Activated naive CD8-positive, alpha-beta T cell treated with anti-CD3 and anti-CD28 coated beads, Interleukin-2, amount 10 ng/mL, durations not matched to agents 7 days and 5 days (primary cell): ENCODE measurements at regions not wholly inside any gene's neighbourhood (a gene's known extent, or its start where the extent isn't known, plus 50 kb on each side); places are given as distances from the start of the nearest gene placed in this dataset.
"Not testable (repeated sequence)": the region's sequence is repeated elsewhere in the genome, so short reads cannot be mapped to it uniquely, and the experiment has no call there.

Experiments
- ATAC-seq: fragments of 150-1000 bp; cut with Tn5 transposase; one replicate; pipeline ENCODE4 v1.10.0; 2021; ENCODE audit warnings: low read depth, moderate library complexity
- POLR2A ChIA-PET: fragments of 350-600 bp; sonication (Branson Sonifier 250); formaldehyde crosslinking; loops from one replicate; lab custom pipeline; 2021; ENCODE audit warnings: antibody characterized with exemption; lab: Charles Lee
- DNase-seq: peaks from one replicate; pipeline ENCODE4 v3.0.0; 2021
- H3K27ac Mint-ChIP-seq: one replicate; pipeline ENCODE4 v1.8.0; 2022; ENCODE audit warnings: mild to moderate bottlenecking, mixed read lengths
- H3K27me3 Mint-ChIP-seq: one replicate; pipeline ENCODE4 v1.8.0; 2022; ENCODE audit warnings: mild to moderate bottlenecking, moderate library complexity, mixed read lengths
- H3K36me3 Mint-ChIP-seq: one replicate; pipeline ENCODE4 v1.8.0; 2021; ENCODE audit warnings: mild to moderate bottlenecking, mixed read lengths
- H3K4me1 Mint-ChIP-seq: one replicate; pipeline ENCODE4 v1.8.0; 2021; ENCODE audit warnings: mixed read lengths
- H3K4me3 Mint-ChIP-seq: one replicate; pipeline ENCODE4 v1.8.0; 2022; ENCODE audit warnings: mild to moderate bottlenecking, moderate library complexity, mixed read lengths
- H3K9me3 Mint-ChIP-seq: one replicate; pipeline ENCODE4 v1.8.0; 2021; ENCODE audit warnings: mixed read lengths

GRCh38 chr2:758073-758820, 81.0 kb upstream of the TMEM18 start:
- POLR2A ChIA-PET = no interaction called here
- no peak for DNase-seq
- H3K4me1 Mint-ChIP-seq = peaks cover 5% of the 10 kb centered on the region
- H3K9me3 Mint-ChIP-seq = no peaks in the 10 kb centered on the region
- H3K27me3 Mint-ChIP-seq = peaks cover 26% of the 10 kb centered on the region
- no peak overlapping the region for H3K27ac Mint-ChIP-seq
- no peaks in the 10 kb centered on the region for H3K36me3 Mint-ChIP-seq
- no peak for ATAC-seq
- H3K4me3 Mint-ChIP-seq = no peak overlapping the region

GRCh38 chr2:753123-753522, 75.9 kb upstream of the TMEM18 start:
- Mint-ChIP-seq H3K27me3 (peaks cover 24% of the 10 kb centered on the region), H3K4me1 (peaks cover 2% of the 10 kb centered on the region), H3K9me3 (no peaks in the 10 kb centered on the region), H3K36me3 (no peaks in the 10 kb centered on the region), H3K4me3 (no peak overlapping the region), H3K27ac (no peak overlapping the region)
- DNase-seq (no peak), ATAC-seq (no peak)
- POLR2A ChIA-PET = no interaction called here

- Mint-ChIP-seq H3K27ac (no peak overlapping the region), H3K36me3 (no peaks in the 10 kb centered on the region), H3K4me3 (no peak overlapping the region), H3K27me3 (peaks cover 20% of the 10 kb centered on the region), H3K4me1 (peaks cover 3% of the 10 kb centered on the region), H3K9me3 (peaks cover 3% of the 10 kb centered on the region)
- ATAC-seq (no peak), DNase-seq (no peak)
- POLR2A ChIA-PET = no interaction called here
Observed at GRCh38 chr2:751474-751873, 74.3 kb upstream of the TMEM18 start.

- POLR2A ChIA-PET = no interaction called here
- no peak overlapping the region for H3K4me3 Mint-ChIP-seq
- H3K36me3 Mint-ChIP-seq = no peaks in the 10 kb centered on the region
- H3K9me3 Mint-ChIP-seq = peaks cover 4% of the 10 kb centered on the region
- H3K27me3 Mint-ChIP-seq = peaks cover 19% of the 10 kb centered on the region
- H3K27ac Mint-ChIP-seq = no peak overlapping the region
- DNase-seq = no peak
- no peak for ATAC-seq
- peaks cover 3% of the 10 kb centered on the region for H3K4me1 Mint-ChIP-seq
Observed at GRCh38 chr2:750628-751027, 73.4 kb upstream of the TMEM18 start.

GRCh38 chr2:747762-748351, 70.7 kb upstream of the TMEM18 start:
- POLR2A ChIA-PET = no interaction called here
- no peaks in the 10 kb centered on the region for H3K36me3 Mint-ChIP-seq
- H3K27ac Mint-ChIP-seq = no peak overlapping the region
- peaks cover 22% of the 10 kb centered on the region for H3K27me3 Mint-ChIP-seq
- ATAC-seq (no peak), DNase-seq (no peak)
- peaks cover 3% of the 10 kb centered on the region for H3K4me1 Mint-ChIP-seq
- no peak overlapping the region for H3K4me3 Mint-ChIP-seq
- peaks cover 5% of the 10 kb centered on the region for H3K9me3 Mint-ChIP-seq

GRCh38 chr2:746697-747096, 69.5 kb upstream of the TMEM18 start:
- Mint-ChIP-seq H3K4me3 (no peak overlapping the region), H3K4me1 (peaks cover 3% of the 10 kb centered on the region), H3K36me3 (no peaks in the 10 kb centered on the region), H3K27ac (no peak overlapping the region), H3K9me3 (peaks cover 5% of the 10 kb centered on the region), H3K27me3 (peaks cover 30% of the 10 kb centered on the region)
- DNase-seq = no peak
- POLR2A ChIA-PET = no interaction called here
- ATAC-seq = no peak

- H3K27ac Mint-ChIP-seq = no peak overlapping the region
- peaks cover 48% of the 10 kb centered on the region for H3K27me3 Mint-ChIP-seq
- no peaks in the 10 kb centered on the region for H3K36me3 Mint-ChIP-seq
- POLR2A ChIA-PET = no interaction called here
- no peak overlapping the region for H3K4me3 Mint-ChIP-seq
- DNase-seq = no peak
- H3K9me3 Mint-ChIP-seq = peaks cover 5% of the 10 kb centered on the region
- H3K4me1 Mint-ChIP-seq = peaks cover 1% of the 10 kb centered on the region
- no peak for ATAC-seq
Observed at GRCh38 chr2:744088-744487, 66.9 kb upstream of the TMEM18 start.

- no peaks in the 10 kb centered on the region for H3K36me3 Mint-ChIP-seq
- DNase-seq = no peak
- H3K4me3 Mint-ChIP-seq = no peak overlapping the region
- no peak for ATAC-seq
- peaks cover 57% of the 10 kb centered on the region for H3K27me3 Mint-ChIP-seq
- H3K9me3 Mint-ChIP-seq = peaks cover 1% of the 10 kb centered on the region
- POLR2A ChIA-PET = no interaction called here
- no peaks in the 10 kb centered on the region for H3K4me1 Mint-ChIP-seq
- no peak overlapping the region for H3K27ac Mint-ChIP-seq
Observed at GRCh38 chr2:742221-742620, 65.0 kb upstream of the TMEM18 start.

GRCh38 chr2:741195-741496, 63.9 kb upstream of the TMEM18 start:
- H3K4me3 Mint-ChIP-seq = no peak overlapping the region
- H3K36me3 Mint-ChIP-seq = no peaks in the 10 kb centered on the region
- H3K4me1 Mint-ChIP-seq = no peaks in the 10 kb centered on the region
- no peak for ATAC-seq
- peaks cover 57% of the 10 kb centered on the region for H3K27me3 Mint-ChIP-seq
- H3K27ac Mint-ChIP-seq = no peak overlapping the region
- DNase-seq = no peak
- H3K9me3 Mint-ChIP-seq = peaks cover 1% of the 10 kb centered on the region
- POLR2A ChIA-PET = no interaction called here

GRCh38 chr2:740322-741194, 63.4 kb upstream of the TMEM18 start:
- peaks cover 56% of the 10 kb centered on the region for H3K27me3 Mint-ChIP-seq
- peak; percentile 51 for DNase-seq
- ATAC-seq, POLR2A ChIA-PET, H3K36me3 Mint-ChIP-seq, H3K4me1 Mint-ChIP-seq, H3K27ac Mint-ChIP-seq, H3K9me3 Mint-ChIP-seq: not testable (repeated sequence)
- H3K4me3 Mint-ChIP-seq = peak overlapping the region; percentile 70

- H3K9me3 Mint-ChIP-seq, H3K27ac Mint-ChIP-seq, POLR2A ChIA-PET, DNase-seq, ATAC-seq, H3K36me3 Mint-ChIP-seq, H3K4me1 Mint-ChIP-seq: not testable (repeated sequence)
- peaks cover 51% of the 10 kb centered on the region for H3K27me3 Mint-ChIP-seq
- peak overlapping the region; percentile 71 for H3K4me3 Mint-ChIP-seq
Observed at GRCh38 chr2:739864-740321, 62.7 kb upstream of the TMEM18 start.

- no peaks in the 10 kb centered on the region for H3K36me3 Mint-ChIP-seq
- H3K9me3 Mint-ChIP-seq = no peaks in the 10 kb centered on the region
- H3K4me3 Mint-ChIP-seq = no peak overlapping the region
- ATAC-seq (no peak), DNase-seq (no peak)
- H3K27me3 Mint-ChIP-seq = peaks cover 36% of the 10 kb centered on the region
- POLR2A ChIA-PET = no interaction called here
- no peaks in the 10 kb centered on the region for H3K4me1 Mint-ChIP-seq
- no peak overlapping the region for H3K27ac Mint-ChIP-seq
Observed at GRCh38 chr2:736939-737338, 59.7 kb upstream of the TMEM18 start.

- H3K9me3 Mint-ChIP-seq = no peaks in the 10 kb centered on the region
- no peak overlapping the region for H3K27ac Mint-ChIP-seq
- DNase-seq (no peak), ATAC-seq (no peak)
- POLR2A ChIA-PET = no interaction called here
- peaks cover 31% of the 10 kb centered on the region for H3K27me3 Mint-ChIP-seq
- H3K4me1 Mint-ChIP-seq = peaks cover 2% of the 10 kb centered on the region
- no peak overlapping the region for H3K4me3 Mint-ChIP-seq
- H3K36me3 Mint-ChIP-seq = no peaks in the 10 kb centered on the region
Observed at GRCh38 chr2:735670-736218, 58.5 kb upstream of the TMEM18 start.
